NCI-H1092 (cell line): ENCODE measurements at regions not wholly inside any gene's neighbourhood (a gene's known extent, or its start where the extent isn't known, plus 50 kb on each side); places are given as distances from the start of the nearest gene placed in this dataset.

ENCODE experiments used
- DNase-seq: peaks from one replicate; lab custom pipeline; 2025; lab: John Stamatoyannopoulos, UW

GRCh38 chr14:87160989-87161388 lies 832.0 kb downstream of the GALC start:
- DNase-seq = no peak

GRCh38 chr14:87158283-87158682 lies 834.7 kb downstream of the GALC start:
- no peak for DNase-seq

- DNase-seq = no peak
These were observed 836.1 kb downstream of the GALC start for GRCh38 chr14:87156878-87157277.

GRCh38 chr14:87155856-87156488 lies 837.0 kb downstream of the GALC start:
- DNase-seq = no peak

- no peak for DNase-seq
These were observed 839.1 kb downstream of the GALC start for GRCh38 chr14:87153901-87154300.

- DNase-seq = no peak
These were observed 839.6 kb downstream of the GALC start for GRCh38 chr14:87153391-87153790.

GRCh38 chr14:87152693-87153092 lies 840.3 kb downstream of the GALC start:
- no peak for DNase-seq

GRCh38 chr14:87149583-87150354 lies 843.2 kb downstream of the GALC start:
- DNase-seq = no peak

GRCh38 chr14:87148655-87149054 lies 844.3 kb downstream of the GALC start:
- DNase-seq = no peak

GRCh38 chr14:87142551-87143211 lies 850.3 kb downstream of the GALC start:
- no peak for DNase-seq

GRCh38 chr14:87141801-87142200 lies 851.2 kb downstream of the GALC start:
- DNase-seq = no peak

GRCh38 chr14:87139299-87139698 lies 853.7 kb downstream of the GALC start:
- DNase-seq = no peak

GRCh38 chr14:87133073-87133801 lies 859.7 kb downstream of the GALC start:
- no peak for DNase-seq

GRCh38 chr14:87131879-87132278 lies 861.1 kb downstream of the GALC start:
- no peak for DNase-seq

- DNase-seq = no peak
These were observed 870.8 kb downstream of the GALC start for GRCh38 chr14:87122166-87122565.

- no peak for DNase-seq
These were observed 871.3 kb downstream of the GALC start for GRCh38 chr14:87121716-87122115.

GRCh38 chr14:87115234-87115633 lies 877.7 kb downstream of the GALC start:
- DNase-seq = no peak

GRCh38 chr14:87113286-87113685 lies 879.7 kb downstream of the GALC start:
- no peak for DNase-seq

- no peak for DNase-seq
These were observed 881.2 kb downstream of the GALC start for GRCh38 chr14:87111741-87112140.

- DNase-seq = no peak
These were observed 881.9 kb downstream of the GALC start for GRCh38 chr14:87111126-87111525.

- no peak for DNase-seq
These were observed 883.7 kb downstream of the GALC start for GRCh38 chr14:87109271-87109670.

- no peak for DNase-seq
These were observed 884.3 kb downstream of the GALC start for GRCh38 chr14:87108726-87109125.
